Activated CD8-positive, alpha-beta memory T cell treated with anti-CD3 and anti-CD28 coated beads for 24 hours (primary cell): ENCODE measurements at regions not wholly inside any gene's neighbourhood (a gene's known extent, or its start where the extent isn't known, plus 50 kb on each side); places are given as distances from the start of the nearest gene placed in this dataset.
"Not testable (repeated sequence)": the region's sequence is repeated elsewhere in the genome, so short reads cannot be mapped to it uniquely, and the experiment has no call there.

ENCODE experiments used
- DNase-seq: peaks from one replicate; pipeline ENCODE4 v3.0.0-alpha.2; 2020

- no peak for DNase-seq
These were observed 113.2 kb upstream of the LHX1 start for GRCh38 chr17:36823850-36824677.

GRCh38 chr17:36824678-36825101, 112.6 kb upstream of the LHX1 start:
- DNase-seq: no peak

- DNase-seq: no peak
These were observed 112.2 kb upstream of the LHX1 start for GRCh38 chr17:36825113-36825512.

GRCh38 chr17:36825521-36825920, 111.8 kb upstream of the LHX1 start:
- DNase-seq: no peak

GRCh38 chr17:36825951-36826350, 111.3 kb upstream of the LHX1 start:
- no peak for DNase-seq

GRCh38 chr17:36827081-36827480, 110.2 kb upstream of the LHX1 start:
- DNase-seq: no peak

- DNase-seq: no peak
These were observed 107.6 kb upstream of the LHX1 start for GRCh38 chr17:36829676-36830075.

GRCh38 chr17:36833279-36833678, 104.0 kb upstream of the LHX1 start:
- no peak for DNase-seq

- no peak for DNase-seq
These were observed 102.2 kb upstream of the LHX1 start for GRCh38 chr17:36835036-36835435.

- DNase-seq: no peak
These were observed 99.9 kb upstream of the LHX1 start for GRCh38 chr17:36837195-36837938.

GRCh38 chr17:36837939-36838272, 99.4 kb upstream of the LHX1 start:
- no peak for DNase-seq

- no peak for DNase-seq
These were observed 98.0 kb upstream of the LHX1 start for GRCh38 chr17:36839256-36839655.

GRCh38 chr17:36840796-36841195, 96.5 kb upstream of the LHX1 start:
- no peak for DNase-seq

- DNase-seq: no peak
These were observed 95.0 kb upstream of the LHX1 start for GRCh38 chr17:36842231-36842819.

GRCh38 chr17:36842963-36843558, 94.2 kb upstream of the LHX1 start:
- no peak for DNase-seq

- DNase-seq: no peak
These were observed 93.3 kb upstream of the LHX1 start for GRCh38 chr17:36844013-36844412.

- no peak for DNase-seq
These were observed 92.7 kb upstream of the LHX1 start for GRCh38 chr17:36844601-36845000.

- DNase-seq: no peak
These were observed 91.4 kb upstream of the LHX1 start for GRCh38 chr17:36845916-36846315.

GRCh38 chr17:36846410-36847292, 90.6 kb upstream of the LHX1 start:
- DNase-seq: no peak

- no peak for DNase-seq
These were observed 89.0 kb upstream of the LHX1 start for GRCh38 chr17:36848008-36848902.

- not testable (repeated sequence) for DNase-seq
These were observed 88.3 kb upstream of the LHX1 start for GRCh38 chr17:36849020-36849419.
